ENCODE measurements at regions not wholly inside any gene's neighbourhood (a gene's known extent, or its start where the extent isn't known, plus 50 kb on each side); places are given as distances from the start of the nearest gene placed in this dataset.

DNA sequence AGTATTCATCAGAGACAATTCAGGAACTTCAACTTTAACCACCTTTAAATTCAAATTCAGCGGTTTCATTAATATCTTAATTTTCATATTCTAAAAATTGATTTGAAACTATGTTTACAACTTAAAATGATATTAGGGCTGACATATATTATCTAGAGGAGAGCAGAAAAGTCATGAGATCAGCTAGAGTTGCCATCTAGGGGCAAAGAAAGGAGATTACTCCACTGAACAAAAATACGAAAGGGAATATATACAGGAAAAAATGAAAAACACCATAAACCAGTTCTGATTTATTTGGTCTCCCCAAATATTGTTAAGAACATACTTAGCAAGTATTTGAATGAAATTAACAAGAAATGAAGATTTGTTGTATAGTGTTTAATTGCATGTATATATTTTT is 946.3 kb downstream of the DTWD2 start:
- TF ChIP-seq POLR2A (IDR thresholded peaks at IDR 0.05; ENCODE audit: low read depth, low read length), result no peak
- no peak for TF ChIP-seq SPI1 (IDR thresholded peaks at IDR 0.05; ENCODE audit: low read depth, low read length)
- no peak for TF ChIP-seq POLR2AphosphoS5 (IDR thresholded peaks at IDR 0.05; ENCODE audit: low read depth, low read length)
